ENCODE measurements at regions not wholly inside any gene's neighbourhood (a gene's known extent, or its start where the extent isn't known, plus 50 kb on each side); places are given as distances from the start of the nearest gene placed in this dataset.

DNA sequence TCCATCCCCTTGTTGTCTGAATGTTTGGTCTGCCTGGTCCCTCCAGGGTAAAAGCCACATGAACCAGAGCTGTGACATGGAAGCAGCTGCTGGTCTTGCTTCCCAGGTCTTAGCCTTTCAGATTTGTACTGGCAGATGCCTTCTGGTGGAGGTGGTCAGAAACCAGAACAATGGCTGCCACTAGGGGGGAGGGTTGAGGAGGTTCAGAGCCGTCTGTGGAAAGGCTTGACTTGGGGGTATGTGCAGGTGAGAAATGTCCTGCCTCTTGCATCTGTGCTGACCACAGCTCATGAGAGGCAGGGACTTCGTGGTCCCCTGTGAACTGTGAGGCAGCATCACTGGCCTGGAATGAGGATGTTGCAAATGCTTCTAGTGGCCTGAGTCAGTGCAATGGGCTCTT lies 144.2 kb upstream of the WDR1 start:
- no peak for DNase-seq
- Histone ChIP-seq H3K9me3 (no peaks in the 10 kb centered on the region), H3K27ac (no peak overlapping the region), H3K4me1 (no peaks in the 10 kb centered on the region), H3K4me3 (no peak overlapping the region), H3K27me3 (no peaks in the 10 kb centered on the region), H3K36me3 (no peaks in the 10 kb centered on the region)
- intact Hi-C loops (cut with DNase I; ENCODE audit: low total_unique reads), result no loop called here
- TF ChIP-seq, protein P1, sequence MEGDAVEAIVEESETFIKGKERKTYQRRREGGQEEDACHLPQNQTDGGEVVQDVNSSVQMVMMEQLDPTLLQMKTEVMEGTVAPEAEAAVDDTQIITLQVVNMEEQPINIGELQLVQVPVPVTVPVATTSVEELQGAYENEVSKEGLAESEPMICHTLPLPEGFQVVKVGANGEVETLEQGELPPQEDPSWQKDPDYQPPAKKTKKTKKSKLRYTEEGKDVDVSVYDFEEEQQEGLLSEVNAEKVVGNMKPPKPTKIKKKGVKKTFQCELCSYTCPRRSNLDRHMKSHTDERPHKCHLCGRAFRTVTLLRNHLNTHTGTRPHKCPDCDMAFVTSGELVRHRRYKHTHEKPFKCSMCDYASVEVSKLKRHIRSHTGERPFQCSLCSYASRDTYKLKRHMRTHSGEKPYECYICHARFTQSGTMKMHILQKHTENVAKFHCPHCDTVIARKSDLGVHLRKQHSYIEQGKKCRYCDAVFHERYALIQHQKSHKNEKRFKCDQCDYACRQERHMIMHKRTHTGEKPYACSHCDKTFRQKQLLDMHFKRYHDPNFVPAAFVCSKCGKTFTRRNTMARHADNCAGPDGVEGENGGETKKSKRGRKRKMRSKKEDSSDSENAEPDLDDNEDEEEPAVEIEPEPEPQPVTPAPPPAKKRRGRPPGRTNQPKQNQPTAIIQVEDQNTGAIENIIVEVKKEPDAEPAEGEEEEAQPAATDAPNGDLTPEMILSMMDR (IDR thresholded peaks at IDR 0.05), result no peak

DNA sequence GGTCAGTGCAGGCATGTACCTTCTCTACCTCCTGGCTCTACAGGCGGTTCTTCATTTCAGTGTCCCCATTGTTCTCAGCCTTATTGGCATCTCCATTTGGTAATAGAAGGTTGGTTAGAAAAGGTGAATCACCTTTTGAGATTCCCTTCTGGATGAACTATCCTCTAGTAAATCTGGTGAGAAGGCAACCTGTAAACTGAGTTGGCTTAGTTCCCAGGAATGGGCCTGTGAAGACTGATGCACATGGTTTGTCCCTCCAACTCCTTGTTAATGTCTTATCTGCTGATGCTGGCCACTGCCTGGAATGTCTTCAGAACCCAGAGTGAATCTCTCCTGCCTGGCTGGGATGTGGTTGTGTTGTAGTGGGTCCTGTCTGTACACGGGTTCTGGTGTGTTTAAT lies 143.4 kb upstream of the WDR1 start:
- no peaks in the 10 kb centered on the region for H3K27me3 ChIP-seq
- TF ChIP-seq, protein P1 (IDR thresholded peaks at IDR 0.05), result no peak
- DNase-seq, result no peak
- no peak overlapping the region for H3K4me3 ChIP-seq
- no peak overlapping the region for H3K27ac ChIP-seq
- no peaks in the 10 kb centered on the region for H3K9me3 ChIP-seq
- H3K4me1 ChIP-seq, result no peaks in the 10 kb centered on the region
- intact Hi-C loops (cut with DNase I; ENCODE audit: low total_unique reads), result no loop called here
- no peaks in the 10 kb centered on the region for H3K36me3 ChIP-seq

DNA sequence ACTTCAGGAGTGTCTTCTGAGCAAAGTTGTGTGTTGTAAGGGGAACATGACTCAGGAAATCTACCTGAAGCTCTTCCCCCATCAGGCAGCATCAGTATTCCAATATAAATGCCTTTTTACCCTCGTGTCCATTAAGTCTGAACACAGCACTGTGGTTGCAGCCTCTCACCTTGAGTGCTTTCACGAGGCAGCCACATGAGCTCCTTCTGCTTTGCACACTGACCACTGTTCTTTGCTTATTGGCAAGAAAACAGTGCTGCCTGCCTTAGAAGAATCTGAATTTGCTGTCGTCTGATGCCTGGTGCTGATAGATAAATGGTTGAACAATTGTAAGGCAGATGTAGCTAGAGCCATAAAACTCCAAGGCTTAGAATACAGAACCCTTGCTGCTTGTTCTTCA lies 139.6 kb upstream of the WDR1 start:
- no peaks in the 10 kb centered on the region for H3K9me3 ChIP-seq
- H3K27ac ChIP-seq, result no peak overlapping the region
- TF ChIP-seq, protein P1 (IDR thresholded peaks at IDR 0.05), result no peak
- no peaks in the 10 kb centered on the region for H3K36me3 ChIP-seq
- H3K4me3 ChIP-seq, result no peak overlapping the region
- no peaks in the 10 kb centered on the region for H3K4me1 ChIP-seq
- no peak for DNase-seq
- intact Hi-C loops (cut with DNase I; ENCODE audit: low total_unique reads), result no loop called here
- no peaks in the 10 kb centered on the region for H3K27me3 ChIP-seq

DNA sequence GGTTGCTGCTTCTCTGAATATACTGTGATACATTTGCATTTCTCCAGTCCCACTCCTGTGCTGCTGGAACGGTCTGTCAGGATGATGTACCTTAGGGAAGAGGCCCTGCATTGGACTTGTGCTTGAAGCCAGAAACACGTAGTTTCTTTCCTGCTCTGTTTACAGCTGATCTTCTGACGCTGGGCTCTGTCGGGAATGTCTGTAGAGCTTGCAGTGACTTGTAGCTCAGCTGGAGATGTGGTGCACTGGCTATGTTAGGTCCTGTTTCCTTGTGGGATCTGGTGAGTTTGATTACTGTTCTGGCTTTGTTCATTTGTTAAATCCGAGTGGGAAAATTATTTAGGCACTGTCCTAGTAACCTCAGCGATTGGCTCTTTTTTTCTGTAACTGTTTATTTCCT lies 137.2 kb upstream of the WDR1 start:
- intact Hi-C loops (cut with DNase I; ENCODE audit: low total_unique reads), result no loop called here

DNA sequence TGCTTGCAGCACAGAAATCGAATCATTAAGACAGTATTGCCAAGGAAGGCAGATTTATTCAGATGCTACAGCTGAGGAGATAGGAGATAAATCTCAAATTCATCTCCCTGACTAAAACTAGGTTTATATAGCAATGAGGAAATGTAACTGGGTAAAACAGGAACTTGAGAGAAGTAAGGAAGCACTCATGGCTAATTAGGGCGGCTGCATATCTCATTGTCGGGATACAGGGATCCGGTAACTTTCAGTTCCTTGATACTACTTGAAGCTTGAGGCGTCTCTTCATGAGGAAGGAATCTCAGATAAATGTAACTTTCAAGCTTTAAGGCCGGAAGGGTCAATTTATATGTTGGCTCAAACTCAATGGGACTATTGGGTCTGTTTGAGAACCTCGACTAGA lies 129.2 kb upstream of the WDR1 start:
- Histone ChIP-seq H3K36me3 (no peaks in the 10 kb centered on the region), H3K27ac (no peak overlapping the region), H3K4me3 (no peak overlapping the region), H3K4me1 (no peaks in the 10 kb centered on the region), H3K9me3 (no peaks in the 10 kb centered on the region), H3K27me3 (no peaks in the 10 kb centered on the region)
- DNase-seq, result no peak
- TF ChIP-seq, protein P1 (IDR thresholded peaks at IDR 0.05), result no peak
- intact Hi-C loops (cut with DNase I; ENCODE audit: low total_unique reads), result no loop called here

More for the DNA sequence above, 137.2 kb upstream of the WDR1 start:
- Histone ChIP-seq H3K4me3 (no peak overlapping the region), H3K27me3 (no peaks in the 10 kb centered on the region), H3K36me3 (no peaks in the 10 kb centered on the region), H3K4me1 (no peaks in the 10 kb centered on the region), H3K9me3 (no peaks in the 10 kb centered on the region), H3K27ac (no peak overlapping the region)
- DNase-seq, result no peak
- TF ChIP-seq, protein P1 (IDR thresholded peaks at IDR 0.05), result no peak

DNA sequence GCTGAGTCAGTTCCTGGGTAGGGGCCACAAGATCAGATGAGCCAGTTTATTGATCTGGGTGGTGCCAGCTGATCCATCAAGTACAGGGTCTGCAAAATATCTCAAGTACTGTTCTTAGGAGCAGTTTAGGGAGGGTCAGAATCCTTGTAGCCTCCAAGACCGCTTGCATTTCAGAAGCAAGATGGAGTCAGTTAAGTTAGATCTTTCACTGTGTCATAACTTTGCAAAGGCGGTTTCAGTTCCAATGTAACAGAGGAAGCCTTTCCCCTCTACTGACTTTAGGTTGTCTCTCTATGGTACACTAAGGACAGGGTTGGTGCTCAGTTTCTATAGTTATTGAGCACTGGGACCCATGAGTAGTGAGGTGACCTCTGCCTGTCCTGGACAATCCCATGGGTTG lies 127.3 kb upstream of the WDR1 start:
- intact Hi-C loops (cut with DNase I; ENCODE audit: low total_unique reads), result no loop called here
- TF ChIP-seq, protein P1 (IDR thresholded peaks at IDR 0.05), result no peak
- DNase-seq, result no peak

More for the DNA sequence above, 127.3 kb upstream of the WDR1 start:
- Histone ChIP-seq H3K4me1 (no peaks in the 10 kb centered on the region), H3K36me3 (no peaks in the 10 kb centered on the region), H3K4me3 (no peak overlapping the region), H3K27me3 (no peaks in the 10 kb centered on the region), H3K27ac (no peak overlapping the region), H3K9me3 (no peaks in the 10 kb centered on the region)

Measured in tibial artery (tissue), 4 donors.